ENCODE measurements at regions not wholly inside any gene's neighbourhood (a gene's known extent, or its start where the extent isn't known, plus 50 kb on each side); places are given as distances from the start of the nearest gene placed in this dataset.

GRCh38 chr4:165711912-165712311 is 161.1 kb upstream of the TLL1 start:
- TF ChIP-seq CTCF (IDR thresholded peaks at IDR 0.05) (no peak), ZFX (IDR thresholded peaks at IDR 0.05; ENCODE audit: borderline replicate concordance) (no peak)
